ENCODE measurements at regions not wholly inside any gene's neighbourhood (a gene's known extent, or its start where the extent isn't known, plus 50 kb on each side); places are given as distances from the start of the nearest gene placed in this dataset.

GRCh38 chr3:182568876-182569275 is 224.4 kb upstream of the ATP11B start:
- Histone ChIP-seq H3K4me3 (ENCODE audit: low read depth, low read length) (no peak overlapping the region), H3K4me1 (no peaks in the 10 kb centered on the region), H3K9me3 (no peaks in the 10 kb centered on the region), H3K36me3 (ENCODE audit: control insufficient read depth, insufficient read depth, low read length) (no peaks in the 10 kb centered on the region), H3K27me3 (replicated peaks; ENCODE audit: control insufficient read depth, insufficient read depth, low read length) (no peaks in the 10 kb centered on the region)
- TF ChIP-seq CTCF (IDR thresholded peaks at IDR 0.05; ENCODE audit: insufficient read depth in 1 of 2, low read depth in 1 of 2, low read length in 1 of 2, severe bottlenecking in 1 of 2, unreplicated experiment in 1 of 2): no peak
- Mint-ChIP-seq H3K36me3 (ENCODE audit: insufficient read depth, unreplicated experiment) (no peaks in the 10 kb centered on the region), H3K9me3 (ENCODE audit: unreplicated experiment) (peaks cover 9% of the 10 kb centered on the region), H3K27ac (ENCODE audit: unreplicated experiment) (no peak overlapping the region), H3K27me3 (ENCODE audit: insufficient read depth, unreplicated experiment) (peaks cover 4% of the 10 kb centered on the region), H3K4me3 (ENCODE audit: unreplicated experiment) (no peak overlapping the region), H3K4me1 (ENCODE audit: low read depth, unreplicated experiment) (no peaks in the 10 kb centered on the region)
- ChIA-PET POLR2A (no interaction called here), CTCF (no interaction called here)
- intact Hi-C loops (cut with micrococcal nuclease; ENCODE audit: unreplicated experiment): no loop called here
- no TSS peak for BruUV-seq (replicated peaks)
- DNase-seq: no peak

- Mint-ChIP-seq H3K4me3 (ENCODE audit: unreplicated experiment) (no peak overlapping the region), H3K27me3 (ENCODE audit: insufficient read depth, unreplicated experiment) (peaks cover 4% of the 10 kb centered on the region), H3K9me3 (ENCODE audit: unreplicated experiment) (peaks cover 17% of the 10 kb centered on the region), H3K36me3 (ENCODE audit: insufficient read depth, unreplicated experiment) (no peaks in the 10 kb centered on the region), H3K27ac (ENCODE audit: unreplicated experiment) (no peak overlapping the region), H3K4me1 (ENCODE audit: low read depth, unreplicated experiment) (no peaks in the 10 kb centered on the region)
- no peak for TF ChIP-seq CTCF (IDR thresholded peaks at IDR 0.05; ENCODE audit: insufficient read depth in 1 of 2, low read depth in 1 of 2, low read length in 1 of 2, severe bottlenecking in 1 of 2, unreplicated experiment in 1 of 2)
- CTCF ChIA-PET: no interaction called here
- BruUV-seq (replicated peaks): no TSS peak
- Histone ChIP-seq H3K9me3 (no peaks in the 10 kb centered on the region), H3K4me1 (no peaks in the 10 kb centered on the region), H3K27me3 (replicated peaks; ENCODE audit: control insufficient read depth, insufficient read depth, low read length) (no peaks in the 10 kb centered on the region), H3K4me3 (ENCODE audit: low read depth, low read length) (no peak overlapping the region), H3K36me3 (ENCODE audit: control insufficient read depth, insufficient read depth, low read length) (no peaks in the 10 kb centered on the region)
- POLR2A ChIA-PET: no interaction called here
- no peak for DNase-seq
- intact Hi-C loops (cut with micrococcal nuclease; ENCODE audit: unreplicated experiment): no loop called here
These were observed 222.2 kb upstream of the ATP11B start for GRCh38 chr3:182570946-182571594.

- TF ChIP-seq CTCF (IDR thresholded peaks at IDR 0.05; ENCODE audit: insufficient read depth in 1 of 2, low read depth in 1 of 2, low read length in 1 of 2, severe bottlenecking in 1 of 2, unreplicated experiment in 1 of 2): no peak
- Histone ChIP-seq H3K4me3 (ENCODE audit: low read depth, low read length) (no peak overlapping the region), H3K9me3 (no peaks in the 10 kb centered on the region; the same call in 1 of the 2 replicates), H3K4me1 (no peaks in the 10 kb centered on the region), H3K27me3 (replicated peaks; ENCODE audit: control insufficient read depth, insufficient read depth, low read length) (no peaks in the 10 kb centered on the region), H3K36me3 (ENCODE audit: control insufficient read depth, insufficient read depth, low read length) (no peaks in the 10 kb centered on the region)
- no TSS peak for BruUV-seq (replicated peaks)
- Mint-ChIP-seq H3K36me3 (ENCODE audit: insufficient read depth, unreplicated experiment) (no peaks in the 10 kb centered on the region), H3K4me3 (ENCODE audit: unreplicated experiment) (no peak overlapping the region), H3K9me3 (ENCODE audit: unreplicated experiment) (peaks cover 17% of the 10 kb centered on the region), H3K27ac (ENCODE audit: unreplicated experiment) (no peak overlapping the region), H3K27me3 (ENCODE audit: insufficient read depth, unreplicated experiment) (no peaks in the 10 kb centered on the region), H3K4me1 (ENCODE audit: low read depth, unreplicated experiment) (no peaks in the 10 kb centered on the region)
- no peak for DNase-seq
- intact Hi-C loops (cut with micrococcal nuclease; ENCODE audit: unreplicated experiment): no loop called here
- ChIA-PET CTCF (no interaction called here), POLR2A (no interaction called here)
These were observed 217.4 kb upstream of the ATP11B start for GRCh38 chr3:182575941-182576340.
